NCI-H1694 (cell line): ENCODE measurements at regions not wholly inside any gene's neighbourhood (a gene's known extent, or its start where the extent isn't known, plus 50 kb on each side); places are given as distances from the start of the nearest gene placed in this dataset.
"Not testable (repeated sequence)": the region's sequence is repeated elsewhere in the genome, so short reads cannot be mapped to it uniquely, and the experiment has no call there.

ENCODE experiments used
- DNase-seq: peaks from one replicate; lab custom pipeline; 2025; lab: John Stamatoyannopoulos, UW

- no peak for DNase-seq
Measured at GRCh38 chr1:104163912-104164476, 414.3 kb downstream of the AMY1C start.

DNA sequence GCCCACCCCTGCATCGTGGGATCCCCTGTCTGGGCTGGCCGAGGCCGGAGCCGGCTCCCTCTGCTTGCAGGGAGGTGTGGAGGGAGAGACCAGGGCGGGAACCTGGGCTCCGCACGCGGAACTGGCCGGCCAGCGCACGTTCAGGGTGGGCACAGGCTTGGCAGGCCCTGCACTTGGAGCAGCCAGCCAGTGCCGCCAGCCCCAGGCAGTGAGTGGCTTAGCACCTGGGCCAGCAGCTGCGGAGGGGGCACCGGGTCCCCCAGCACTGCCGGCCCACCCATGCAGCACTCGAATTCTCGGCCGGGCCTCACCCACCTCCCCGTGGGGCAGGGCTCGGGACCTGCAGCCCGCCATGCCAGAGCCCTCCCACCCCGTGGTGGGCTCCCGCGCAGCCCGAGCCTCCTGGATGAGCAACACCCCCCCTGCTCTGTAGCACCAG lies 422.6 kb downstream of the AMY1C start:
- DNase-seq: no peak

DNA sequence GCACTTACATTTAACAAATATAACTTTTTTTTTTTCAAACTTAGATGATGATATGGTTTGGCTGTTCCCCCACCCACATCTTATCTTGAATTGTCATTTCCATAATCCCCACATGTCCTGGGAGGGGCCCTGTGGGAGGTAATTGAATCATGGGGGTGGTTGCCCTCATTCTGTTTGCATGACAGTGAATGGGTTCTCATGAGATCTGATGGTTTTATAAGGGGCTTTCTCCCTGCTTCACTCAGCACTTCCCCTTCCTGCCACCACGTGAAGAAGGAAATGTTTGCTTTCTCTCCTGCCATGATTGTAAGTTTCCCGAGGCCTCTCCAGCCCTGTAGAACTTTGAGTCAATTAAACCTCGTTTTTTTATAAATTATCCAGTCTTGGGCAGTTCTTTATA lies 432.6 kb downstream of the AMY1C start:
- no peak for DNase-seq

DNA sequence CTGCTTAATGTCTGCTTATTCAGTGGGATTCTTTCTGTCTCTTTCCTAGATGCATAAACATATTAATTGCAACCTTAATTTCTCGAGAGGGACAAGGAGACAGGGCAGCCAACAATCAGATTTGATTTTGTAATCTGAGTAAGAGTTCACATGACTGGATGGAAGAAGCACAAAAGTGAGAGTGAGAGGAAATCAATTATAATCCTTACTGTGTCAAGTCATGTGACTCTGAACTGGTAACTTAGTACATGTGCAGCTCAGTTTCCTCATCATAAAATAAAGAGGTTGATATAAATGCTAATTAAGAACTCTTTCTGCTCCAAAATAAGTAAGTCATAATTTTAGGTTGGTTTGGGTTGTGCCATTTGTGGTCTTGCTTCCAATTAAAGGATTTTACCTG lies 439.5 kb downstream of the AMY1C start:
- no peak for DNase-seq

DNA sequence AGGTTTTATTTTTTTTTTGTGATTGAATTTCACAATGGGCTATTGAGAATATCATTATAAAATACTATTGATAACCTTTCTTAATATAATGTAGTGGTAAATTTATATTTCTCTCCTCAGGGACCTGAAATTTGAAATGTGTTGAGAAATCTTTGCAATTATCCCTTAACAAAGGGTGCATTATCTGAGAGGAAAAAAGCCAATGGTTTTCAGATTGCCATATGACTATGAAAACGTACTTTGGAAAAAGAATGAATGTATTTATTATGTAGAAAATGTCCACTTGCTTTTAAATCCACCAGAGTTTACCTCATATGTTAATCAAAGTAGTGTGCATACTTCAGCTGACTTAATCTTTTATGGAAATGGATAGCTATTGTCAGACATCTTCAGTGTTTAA lies 441.1 kb downstream of the AMY1C start:
- DNase-seq: no peak

GRCh38 chr1:104195395-104195794 lies 445.7 kb downstream of the AMY1C start:
- DNase-seq: no peak

GRCh38 chr1:104196136-104196535 lies 446.4 kb downstream of the AMY1C start:
- no peak for DNase-seq

- no peak for DNase-seq
Measured at GRCh38 chr1:104197516-104197915, 447.8 kb downstream of the AMY1C start.

- no peak for DNase-seq
Measured at GRCh38 chr1:104212239-104212638, 462.5 kb downstream of the AMY1C start.

- DNase-seq: not testable (repeated sequence)
Measured at GRCh38 chr1:104217395-104217986, 467.8 kb downstream of the AMY1C start.

DNA sequence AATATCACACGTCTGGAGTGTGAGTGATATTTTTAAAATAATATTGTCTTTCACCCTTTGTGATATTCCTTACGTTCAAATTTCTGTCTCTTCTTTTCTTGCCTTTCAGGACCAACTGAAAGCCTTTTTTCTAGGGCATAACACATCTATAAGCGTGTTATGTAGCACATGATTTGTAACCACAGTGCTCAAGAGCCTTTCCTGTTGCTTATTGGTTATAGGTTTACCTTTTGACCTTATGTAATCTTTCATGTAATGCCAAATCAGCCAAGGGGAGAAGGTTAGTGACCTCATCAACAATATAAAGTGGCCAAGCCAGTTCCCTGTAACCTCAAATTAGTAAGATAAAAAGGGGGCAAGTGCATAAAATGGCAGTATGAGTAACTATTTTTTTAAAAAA lies 480.2 kb downstream of the AMY1C start:
- no peak for DNase-seq

DNA sequence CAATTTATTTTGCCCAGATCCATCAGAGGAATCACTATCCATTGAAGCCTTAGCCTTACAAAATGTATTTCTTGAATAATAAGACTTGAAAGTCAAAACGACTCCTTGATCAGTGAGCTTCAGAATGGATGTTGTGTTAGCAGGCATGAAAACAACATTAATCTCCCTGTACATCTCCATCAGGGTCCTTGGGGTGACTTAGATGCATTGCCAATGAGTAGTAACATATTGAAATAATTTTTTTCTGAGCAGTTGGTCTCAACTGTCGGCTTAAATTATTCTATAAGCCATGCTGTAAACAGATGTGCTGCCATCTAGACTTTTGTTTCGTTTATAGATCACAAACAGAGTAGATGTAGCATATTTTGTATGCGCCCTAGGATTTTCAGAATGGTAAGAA lies 482.0 kb downstream of the AMY1C start:
- DNase-seq: no peak

DNA sequence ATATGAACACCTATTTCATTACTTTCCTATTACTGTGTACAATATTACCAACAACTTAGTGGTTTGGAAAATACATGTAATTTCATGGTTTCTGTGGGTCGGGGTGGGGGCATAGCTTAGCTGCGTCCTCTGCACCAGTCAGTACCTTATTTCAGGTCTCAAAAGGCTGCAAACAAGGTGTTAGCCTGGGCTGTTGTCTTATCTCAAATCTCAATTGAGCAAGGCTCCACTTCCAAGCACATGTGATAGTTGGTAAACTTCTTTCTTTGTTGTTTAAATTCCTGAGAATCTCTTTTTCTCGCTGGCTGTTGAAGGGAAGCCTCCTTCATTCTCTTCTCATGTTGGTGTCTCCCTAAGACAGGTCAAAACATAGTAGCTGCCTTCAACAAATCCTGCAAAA lies 485.4 kb downstream of the AMY1C start:
- DNase-seq: no peak

DNA sequence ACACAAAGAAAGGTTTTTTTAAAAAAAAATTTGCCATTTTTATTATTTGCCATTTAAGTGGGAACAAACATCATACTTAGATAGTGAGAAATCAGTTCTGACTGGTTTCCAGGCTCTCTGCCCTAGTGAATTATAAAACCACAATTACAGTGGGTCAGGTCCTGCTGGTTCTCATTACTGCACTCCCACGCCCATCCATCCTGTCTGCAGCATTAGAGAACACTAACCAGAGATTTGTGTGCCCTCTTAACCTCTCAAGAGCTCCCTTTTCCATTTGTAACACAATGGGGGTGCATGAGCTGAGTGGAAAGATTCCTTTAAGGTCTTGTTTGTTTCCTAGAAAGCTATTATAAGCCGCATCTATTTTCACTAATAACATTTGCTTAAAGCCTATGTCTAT lies 489.3 kb downstream of the AMY1C start:
- no peak for DNase-seq

GRCh38 chr1:104248385-104248784 lies 498.7 kb downstream of the AMY1C start:
- DNase-seq: no peak

DNA sequence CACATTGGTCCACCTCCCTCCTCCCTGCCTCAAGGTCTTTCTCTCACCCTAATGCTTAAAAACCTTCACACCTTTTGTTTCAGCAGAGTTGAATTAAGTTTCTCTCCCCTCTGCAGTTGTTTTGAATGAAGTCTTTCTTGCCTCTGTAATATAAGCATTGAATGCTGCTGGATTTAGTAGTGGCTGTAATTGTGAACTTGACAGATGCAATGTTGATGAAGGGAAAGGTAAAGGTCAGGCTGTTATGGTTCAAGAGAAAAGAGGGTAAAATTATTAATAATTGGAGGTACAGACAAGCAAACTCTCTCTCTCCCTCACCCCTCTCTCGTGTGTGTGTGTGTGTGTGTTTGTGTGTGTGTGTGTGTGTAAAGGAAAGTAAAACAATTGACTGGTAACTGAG lies 509.8 kb downstream of the AMY1C start:
- no peak for DNase-seq

DNA sequence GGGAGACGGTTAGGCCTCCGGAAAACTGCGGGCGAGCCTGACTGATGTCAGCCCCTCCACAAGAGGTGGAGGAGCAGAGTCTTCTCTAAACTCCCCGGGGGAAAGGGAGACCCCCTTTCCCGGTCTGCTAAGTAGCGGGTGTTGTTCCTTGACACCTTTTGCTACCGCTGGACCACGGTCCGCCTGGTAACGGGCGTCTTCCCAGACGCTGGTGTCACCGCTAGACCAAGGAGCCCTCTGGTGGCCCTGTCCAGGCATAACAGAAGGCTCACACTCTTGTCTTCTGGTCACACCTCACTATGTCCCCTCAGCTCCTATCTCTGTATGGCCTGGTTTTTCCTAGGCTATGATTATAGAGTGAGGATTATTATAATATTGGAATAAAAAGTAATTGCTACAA lies 513.4 kb downstream of the AMY1C start:
- DNase-seq: not testable (repeated sequence)

- DNase-seq: no peak
Measured at GRCh38 chr1:104264521-104264920, 514.8 kb downstream of the AMY1C start.

DNA sequence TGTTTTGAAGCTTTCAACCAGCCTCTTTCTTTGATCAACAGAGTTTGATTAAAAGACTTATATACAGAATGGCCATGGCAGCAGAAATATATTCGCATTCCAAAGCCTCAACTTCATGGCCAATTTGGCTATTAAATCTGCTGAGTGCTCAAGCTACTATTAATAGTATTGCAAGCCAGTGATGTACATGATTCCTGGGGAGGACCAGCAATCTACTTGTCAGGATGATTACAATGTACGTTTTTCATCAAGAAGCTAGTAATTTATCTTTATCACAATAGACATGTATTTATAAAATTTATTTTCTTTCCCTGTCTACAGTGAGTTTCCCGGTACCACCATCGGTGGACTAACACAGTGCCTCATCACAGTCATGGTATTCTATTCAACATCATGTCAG lies 515.5 kb downstream of the AMY1C start:
- DNase-seq: no peak

- no peak for DNase-seq
Measured at GRCh38 chr1:104266612-104267011, 516.9 kb downstream of the AMY1C start.

DNA sequence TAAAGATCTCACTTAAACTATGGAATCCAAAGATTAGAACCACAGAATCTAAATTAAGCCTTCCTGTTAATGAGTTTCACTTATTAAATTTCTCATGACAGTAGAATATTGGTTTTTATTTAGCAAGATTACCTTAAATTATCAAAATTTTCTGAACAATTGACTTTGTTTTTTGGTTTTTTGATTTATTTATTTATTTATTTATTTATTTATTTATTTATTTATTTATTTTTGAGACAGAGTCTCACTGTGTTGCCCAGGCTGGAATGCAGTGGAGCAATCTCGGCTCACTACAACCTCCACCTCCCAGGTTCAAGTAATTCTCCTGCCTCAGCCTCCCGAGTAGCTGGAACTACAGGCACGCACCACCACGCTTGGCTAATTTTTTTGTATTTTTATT lies 538.6 kb downstream of the AMY1C start:
- not testable (repeated sequence) for DNase-seq

DNA sequence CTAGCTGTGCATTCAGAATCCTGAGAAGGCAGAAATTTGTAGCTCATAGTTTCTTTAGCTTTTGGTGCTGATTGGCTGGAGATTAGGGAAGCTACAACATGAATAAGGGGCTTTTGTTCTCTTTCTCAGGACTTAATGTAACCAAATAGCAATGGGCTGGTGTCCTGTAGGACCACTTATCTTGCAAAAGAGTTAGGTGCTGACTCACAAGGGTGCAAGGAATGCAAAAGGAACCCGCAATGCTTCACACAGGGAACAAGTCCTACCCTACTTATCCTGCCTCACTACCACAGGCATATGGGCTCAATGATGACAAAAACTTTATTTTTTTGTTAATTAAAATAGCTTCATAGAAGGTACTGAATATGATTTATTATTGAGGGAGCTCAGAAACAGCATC lies 541.5 kb downstream of the AMY1C start:
- DNase-seq: no peak

- DNase-seq: no peak
Measured at GRCh38 chr1:104294259-104294658, 544.6 kb downstream of the AMY1C start.

- no peak for DNase-seq
Measured at GRCh38 chr1:104295511-104295910, 545.8 kb downstream of the AMY1C start.
